ENCODE measurements at regions not wholly inside any gene's neighbourhood (a gene's known extent, or its start where the extent isn't known, plus 50 kb on each side); places are given as distances from the start of the nearest gene placed in this dataset.

DNA sequence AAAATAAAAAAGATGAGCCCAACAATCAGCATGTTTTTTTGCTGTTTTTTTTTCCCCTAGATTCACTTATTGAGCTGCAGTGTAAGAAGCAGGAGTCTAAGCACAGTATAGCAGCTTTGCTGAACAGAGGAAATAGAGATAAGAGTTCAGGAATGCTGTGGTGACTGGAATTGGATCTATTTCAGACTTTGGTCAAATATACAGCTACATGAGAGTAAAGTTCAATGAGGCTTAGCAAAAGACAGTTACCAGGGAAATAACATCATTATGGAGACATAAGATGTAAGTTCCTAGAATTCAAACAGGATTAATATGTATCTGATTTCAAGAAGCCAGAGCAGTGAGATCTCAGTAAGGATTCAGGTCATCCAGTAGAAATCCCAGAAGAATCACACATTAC lies 613.0 kb downstream of the RPS29 start:
- TF ChIP-seq, protein P1, sequence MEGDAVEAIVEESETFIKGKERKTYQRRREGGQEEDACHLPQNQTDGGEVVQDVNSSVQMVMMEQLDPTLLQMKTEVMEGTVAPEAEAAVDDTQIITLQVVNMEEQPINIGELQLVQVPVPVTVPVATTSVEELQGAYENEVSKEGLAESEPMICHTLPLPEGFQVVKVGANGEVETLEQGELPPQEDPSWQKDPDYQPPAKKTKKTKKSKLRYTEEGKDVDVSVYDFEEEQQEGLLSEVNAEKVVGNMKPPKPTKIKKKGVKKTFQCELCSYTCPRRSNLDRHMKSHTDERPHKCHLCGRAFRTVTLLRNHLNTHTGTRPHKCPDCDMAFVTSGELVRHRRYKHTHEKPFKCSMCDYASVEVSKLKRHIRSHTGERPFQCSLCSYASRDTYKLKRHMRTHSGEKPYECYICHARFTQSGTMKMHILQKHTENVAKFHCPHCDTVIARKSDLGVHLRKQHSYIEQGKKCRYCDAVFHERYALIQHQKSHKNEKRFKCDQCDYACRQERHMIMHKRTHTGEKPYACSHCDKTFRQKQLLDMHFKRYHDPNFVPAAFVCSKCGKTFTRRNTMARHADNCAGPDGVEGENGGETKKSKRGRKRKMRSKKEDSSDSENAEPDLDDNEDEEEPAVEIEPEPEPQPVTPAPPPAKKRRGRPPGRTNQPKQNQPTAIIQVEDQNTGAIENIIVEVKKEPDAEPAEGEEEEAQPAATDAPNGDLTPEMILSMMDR (IDR thresholded peaks at IDR 0.05; ENCODE audit: low read depth, low read length): no peak
- H3K4me3 ChIP-seq (replicated peaks in 1 of 2; ENCODE audit: low read depth in 2 of 2, low read length in 2 of 2): no peak overlapping the region
- peak in 1 of 2 donors; percentile 37 for DNase-seq (ENCODE audit: low read depth in 2 of 2)

DNA sequence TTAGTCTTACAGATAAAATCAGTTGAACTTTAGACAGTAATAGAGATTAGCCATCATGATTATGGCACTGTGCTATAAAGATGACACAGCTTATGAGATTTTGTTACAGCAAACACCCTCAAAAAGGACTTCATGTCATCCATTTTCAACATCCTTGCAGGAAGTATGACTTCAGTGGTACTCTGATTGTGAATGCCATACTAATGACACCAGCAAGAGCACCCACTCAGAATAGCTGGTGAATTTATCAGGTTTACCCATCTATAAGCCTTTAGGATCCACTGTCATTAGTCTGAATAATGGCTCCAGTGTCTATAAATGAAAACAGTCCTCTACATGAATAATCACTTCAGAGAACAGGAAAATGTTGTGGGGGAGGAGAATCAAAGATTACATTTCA lies 615.2 kb downstream of the RPS29 start:
- DNase-seq (ENCODE audit: low read depth in 2 of 2): peak in 1 of 2 donors; percentile 8
- TF ChIP-seq, protein P1 (IDR thresholded peaks at IDR 0.05; ENCODE audit: low read depth, low read length): no peak
- no peak overlapping the region for H3K4me3 ChIP-seq (replicated peaks in 1 of 2; ENCODE audit: low read depth in 2 of 2, low read length in 2 of 2)

DNA sequence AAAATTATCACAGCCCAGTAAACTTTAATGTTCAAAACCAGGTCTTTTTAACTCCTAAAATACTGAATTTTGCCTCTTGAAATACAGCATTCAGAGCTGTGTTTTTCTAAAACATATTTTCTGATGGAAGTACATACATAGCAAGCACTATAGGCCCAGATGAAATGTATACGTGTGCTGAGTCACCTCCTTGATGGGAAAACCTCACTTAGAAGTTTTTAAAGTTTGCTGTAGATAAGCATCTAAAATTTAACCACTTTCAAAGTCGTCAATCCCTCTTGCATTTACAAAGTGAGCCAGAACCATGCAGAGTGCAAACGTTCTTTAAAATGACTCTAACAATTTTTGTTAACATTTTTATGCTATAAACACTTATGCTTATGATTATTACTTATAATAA lies 618.8 kb downstream of the RPS29 start:
- TF ChIP-seq, protein P1 (IDR thresholded peaks at IDR 0.05; ENCODE audit: low read depth, low read length): no peak
- no peak for DNase-seq (ENCODE audit: low read depth in 2 of 2)
- no peak overlapping the region for H3K4me3 ChIP-seq (replicated peaks in 1 of 2; ENCODE audit: low read depth in 2 of 2, low read length in 2 of 2)

DNA sequence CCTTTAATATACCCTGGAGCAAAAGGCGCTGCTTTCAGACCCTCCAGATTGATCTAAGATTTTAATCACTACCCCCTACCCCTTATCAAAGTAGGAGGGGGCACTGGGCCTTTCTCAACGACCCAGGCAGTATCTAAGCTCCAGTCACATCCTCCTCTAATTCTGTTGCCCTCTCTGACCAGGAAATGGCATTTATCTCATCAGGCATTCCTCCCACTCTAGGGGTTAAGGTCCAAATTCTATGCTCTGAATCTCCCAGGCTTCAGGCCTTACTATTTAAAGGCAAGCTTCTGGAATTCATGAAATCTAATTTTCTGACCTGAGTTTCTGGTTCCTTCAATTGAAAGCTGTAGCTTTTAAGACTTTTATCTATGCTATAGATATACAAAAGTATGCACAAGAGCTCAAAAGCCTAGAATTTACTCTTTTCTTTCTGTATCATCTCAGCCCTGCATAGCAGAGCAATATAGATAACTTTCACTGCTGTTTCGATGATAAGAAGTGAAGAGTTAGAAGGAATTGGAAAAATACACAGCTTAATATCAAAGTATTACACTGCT lies 622.9 kb downstream of the RPS29 start:
- no peak for DNase-seq (ENCODE audit: low read depth in 2 of 2)
- TF ChIP-seq, protein P1 (IDR thresholded peaks at IDR 0.05; ENCODE audit: low read depth, low read length): no peak
- no peak overlapping the region for H3K4me3 ChIP-seq (replicated peaks in 1 of 2; ENCODE audit: low read depth in 2 of 2, low read length in 2 of 2)

DNA sequence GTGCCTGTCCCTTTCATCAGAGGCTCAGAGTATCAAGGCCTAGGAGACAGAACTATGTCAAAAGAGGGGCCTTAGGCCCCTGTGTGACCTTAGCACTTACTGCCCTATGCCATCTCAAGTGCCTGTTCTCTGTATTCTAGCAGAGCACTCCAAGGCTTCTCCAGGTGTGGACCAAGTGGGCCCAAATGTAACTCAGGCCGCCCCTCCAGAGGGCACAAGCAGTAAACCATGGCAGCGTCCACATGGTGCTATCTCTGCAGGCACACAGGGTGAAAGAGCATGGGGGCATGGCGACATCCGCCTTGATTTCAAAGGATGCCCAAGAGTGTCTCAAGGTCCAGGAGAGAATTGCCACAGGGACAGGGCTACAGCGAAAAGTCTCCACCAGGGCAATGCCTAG lies 628.7 kb downstream of the RPS29 start:
- H3K4me3 ChIP-seq (replicated peaks in 1 of 2; ENCODE audit: low read depth in 2 of 2, low read length in 2 of 2): no peak overlapping the region
- TF ChIP-seq, protein P1 (IDR thresholded peaks at IDR 0.05; ENCODE audit: low read depth, low read length): no peak
- DNase-seq (ENCODE audit: low read depth in 2 of 2): no peak

DNA sequence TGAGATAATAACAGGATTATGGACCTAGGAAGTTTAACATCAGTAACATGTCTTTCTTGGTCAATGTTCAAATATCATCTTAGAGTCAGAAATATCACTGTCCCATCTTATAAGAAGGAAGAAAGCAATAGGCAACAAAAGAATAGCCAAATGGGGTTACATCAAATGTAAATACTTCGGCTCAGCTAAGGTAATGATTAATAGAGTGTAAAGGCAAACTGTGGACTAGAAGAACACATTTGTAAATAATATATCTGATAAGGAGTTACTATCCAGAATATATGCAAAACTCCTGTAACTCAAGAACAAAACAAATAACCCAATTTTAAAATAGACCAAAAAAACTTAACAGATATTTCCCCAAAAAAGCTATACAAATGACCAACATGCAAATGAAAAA lies 630.3 kb downstream of the RPS29 start:
- DNase-seq (ENCODE audit: low read depth in 2 of 2): no peak
- H3K4me3 ChIP-seq (replicated peaks in 1 of 2; ENCODE audit: low read depth in 2 of 2, low read length in 2 of 2): no peak overlapping the region
- TF ChIP-seq, protein P1 (IDR thresholded peaks at IDR 0.05; ENCODE audit: low read depth, low read length): no peak

DNA sequence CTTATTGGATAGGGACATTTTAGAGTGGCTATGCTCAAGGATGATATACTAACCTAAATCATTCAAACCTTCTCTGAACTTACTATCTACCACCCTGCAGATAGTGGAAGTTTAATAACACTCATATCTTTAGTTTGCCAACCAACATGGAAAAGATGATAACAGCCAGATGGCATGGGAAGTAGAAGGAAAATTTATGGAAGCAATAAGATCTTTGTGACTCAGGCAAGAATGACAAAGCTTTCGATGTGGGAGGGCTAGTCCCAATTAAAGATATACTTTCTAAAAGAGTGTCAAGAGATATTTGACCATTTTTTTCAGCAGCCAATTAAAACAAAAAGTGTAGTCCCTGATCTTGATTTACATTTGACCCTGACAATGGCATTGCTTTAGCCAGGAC lies 631.7 kb downstream of the RPS29 start:
- TF ChIP-seq, protein P1 (IDR thresholded peaks at IDR 0.05; ENCODE audit: low read depth, low read length): no peak
- H3K4me3 ChIP-seq (replicated peaks in 1 of 2; ENCODE audit: low read depth in 2 of 2, low read length in 2 of 2): no peak overlapping the region
- DNase-seq (ENCODE audit: low read depth in 2 of 2): no peak
